PFSK-1 (cell line): ENCODE measurements at regions not wholly inside any gene's neighbourhood (a gene's known extent, or its start where the extent isn't known, plus 50 kb on each side); places are given as distances from the start of the nearest gene placed in this dataset.

ENCODE experiments used
- FOXP2 ChIP-seq: optimal IDR thresholded peaks from 2 replicates; pipeline ENCODE3; 2011; ENCODE audit warnings: borderline replicate concordance, control low read depth, inconsistent platforms; ENCODE audit not compliant: insufficient read depth; ENCODE audit errors: extremely low read length, extremely low read depth
- POLR2AphosphoS5 ChIP-seq: IDR thresholded peaks from 2 replicates; pipeline ENCODE4 v1.6.1; 2012; ENCODE audit warnings: low read depth, mild to moderate bottlenecking, control low read depth, low read length, moderate library complexity
- REST ChIP-seq, 2 experiments: IDR thresholded peaks; 2 replicates each; pipeline versions ENCODE4 v1.6.1 to v1.8.0; 2011 to 2012; ENCODE audit warnings: low read depth in 2 of 2, low read length in 2 of 2, control low read depth in 1 of 2, inconsistent platforms in 1 of 2, mild to moderate bottlenecking in 1 of 2, moderate library complexity in 1 of 2; ENCODE audit not compliant: insufficient read depth in 1 of 2
- SIN3A ChIP-seq: IDR thresholded peaks from 2 replicates; pipeline ENCODE4 v1.6.1; 2012; ENCODE audit warnings: mild to moderate bottlenecking, low read length, moderate library complexity, borderline replicate concordance; ENCODE audit not compliant: insufficient read depth
- TAF1 ChIP-seq: IDR thresholded peaks from 2 replicates; pipeline ENCODE4 v1.6.1; 2012; ENCODE audit warnings: low read length, control low read depth, borderline replicate concordance; ENCODE audit not compliant: insufficient read depth

- TF ChIP-seq POLR2AphosphoS5 (no peak), SIN3A (no peak), REST (IDR thresholded peaks at IDR 0.05; ENCODE audit: insufficient read depth in 1 of 2, low read depth in 2 of 2, low read length in 2 of 2) (no peak), FOXP2 (no peak), TAF1 (no peak)
These were observed 217.1 kb upstream of the STS start for GRCh38 chrX:6930307-6930849.

- TF ChIP-seq FOXP2: no peak
- TF ChIP-seq TAF1: no peak
- TF ChIP-seq SIN3A: no peak
- no peak for TF ChIP-seq REST (IDR thresholded peaks at IDR 0.05; ENCODE audit: insufficient read depth in 1 of 2, low read depth in 2 of 2, low read length in 2 of 2)
- TF ChIP-seq POLR2AphosphoS5: no peak
These were observed 223.0 kb upstream of the STS start for GRCh38 chrX:6924443-6925077.

GRCh38 chrX:6917666-6918065 is 229.8 kb upstream of the STS start:
- TF ChIP-seq TAF1 (no peak), POLR2AphosphoS5 (no peak), SIN3A (no peak), REST (IDR thresholded peaks at IDR 0.05; ENCODE audit: insufficient read depth in 1 of 2, low read depth in 2 of 2, low read length in 2 of 2) (no peak), FOXP2 (no peak)

GRCh38 chrX:6910218-6910617 is 237.3 kb upstream of the STS start:
- TF ChIP-seq FOXP2: no peak
- TF ChIP-seq POLR2AphosphoS5: no peak

GRCh38 chrX:6909396-6909795 is 238.1 kb upstream of the STS start:
- TF ChIP-seq POLR2AphosphoS5 (no peak), SIN3A (no peak), FOXP2 (no peak), TAF1 (no peak), REST (IDR thresholded peaks at IDR 0.05; ENCODE audit: insufficient read depth in 1 of 2, low read depth in 2 of 2, low read length in 2 of 2) (no peak)
